ENCODE measurements at regions not wholly inside any gene's neighbourhood (a gene's known extent, or its start where the extent isn't known, plus 50 kb on each side); places are given as distances from the start of the nearest gene placed in this dataset.

DNA sequence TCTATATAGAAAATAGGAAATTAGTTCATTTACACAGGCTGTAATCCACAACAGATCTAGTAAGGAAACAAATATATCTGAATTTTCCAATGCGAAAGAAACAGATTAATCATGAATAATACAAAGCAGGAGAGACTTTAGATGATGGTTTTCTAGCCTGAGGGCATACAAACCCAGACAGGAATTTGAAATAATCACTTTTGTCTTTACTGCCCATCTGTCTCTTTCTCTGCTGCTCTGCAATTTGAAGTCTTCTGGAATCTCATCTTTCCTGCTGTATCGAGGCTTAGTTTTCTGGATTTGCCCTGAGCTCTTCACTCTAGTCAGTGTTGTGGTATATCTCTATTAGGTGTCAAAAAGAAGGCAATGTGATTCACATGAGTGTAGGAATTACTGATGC lies 711.8 kb upstream of the FAM241A start:
- TF ChIP-seq, protein P1, sequence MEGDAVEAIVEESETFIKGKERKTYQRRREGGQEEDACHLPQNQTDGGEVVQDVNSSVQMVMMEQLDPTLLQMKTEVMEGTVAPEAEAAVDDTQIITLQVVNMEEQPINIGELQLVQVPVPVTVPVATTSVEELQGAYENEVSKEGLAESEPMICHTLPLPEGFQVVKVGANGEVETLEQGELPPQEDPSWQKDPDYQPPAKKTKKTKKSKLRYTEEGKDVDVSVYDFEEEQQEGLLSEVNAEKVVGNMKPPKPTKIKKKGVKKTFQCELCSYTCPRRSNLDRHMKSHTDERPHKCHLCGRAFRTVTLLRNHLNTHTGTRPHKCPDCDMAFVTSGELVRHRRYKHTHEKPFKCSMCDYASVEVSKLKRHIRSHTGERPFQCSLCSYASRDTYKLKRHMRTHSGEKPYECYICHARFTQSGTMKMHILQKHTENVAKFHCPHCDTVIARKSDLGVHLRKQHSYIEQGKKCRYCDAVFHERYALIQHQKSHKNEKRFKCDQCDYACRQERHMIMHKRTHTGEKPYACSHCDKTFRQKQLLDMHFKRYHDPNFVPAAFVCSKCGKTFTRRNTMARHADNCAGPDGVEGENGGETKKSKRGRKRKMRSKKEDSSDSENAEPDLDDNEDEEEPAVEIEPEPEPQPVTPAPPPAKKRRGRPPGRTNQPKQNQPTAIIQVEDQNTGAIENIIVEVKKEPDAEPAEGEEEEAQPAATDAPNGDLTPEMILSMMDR (IDR thresholded peaks at IDR 0.05) = no peak
- TF ChIP-seq POLR2A (IDR thresholded peaks at IDR 0.05) = no peak
